HCT116 (cell line): ENCODE measurements at regions not wholly inside any gene's neighbourhood (a gene's known extent, or its start where the extent isn't known, plus 50 kb on each side); places are given as distances from the start of the nearest gene placed in this dataset.

Experiments used
- ATAC-seq: fragments of 200-7000 bp; cut with Tn5 transposase; 2 replicates; pipeline ENCODE4 v1.9.1; 2020; ENCODE audit warnings: mild to moderate bottlenecking, moderate library complexity
- BruUV-seq: library from RNA; stranded (reverse); fragments of 400-500 nt; replicated peaks from 2 replicates; lab custom pipeline; 2021; lab: Mats Ljungman, UMichigan
- CTCF ChIA-PET: fragments of 300-600 bp; sonication (Branson Sonifier 250); formaldehyde crosslinking; loops from one replicate; lab custom pipeline; 2021; ENCODE audit warnings: antibody characterized with exemption; lab: Charles Lee
- POLR2A ChIA-PET: fragments of 300-600, 350-600 bp; sonication (Branson Sonifier 250); formaldehyde crosslinking; loops from one replicate; lab custom pipeline; 2021; ENCODE audit warnings: antibody characterized with exemption; lab: Charles Lee
- RAD21 ChIA-PET, 2 experiments: fragments of 300-600 bp; sonication (Branson Sonifier 250); formaldehyde crosslinking; loops; one replicate each; lab custom pipeline; 2023; ENCODE audit warnings: low total read pairs in 2 of 2; ENCODE audit not compliant: uncharacterized antibody in 2 of 2, unreplicated experiment in 2 of 2, low non-redundant PET in 1 of 2; lab: Charles Lee
- DNase-seq: peaks from one replicate; pipeline ENCODE4 v3.0.0-alpha.2; 2010; ENCODE audit warnings: low read depth, low spot score
- H2AFZ ChIP-seq: fragments of 200-600 bp; shearing (Covaris generic), sonication (generic); 2 replicates; pipeline ENCODE4 v1.6.1; 2017; ENCODE audit warnings: low read depth, mixed run types, mixed read lengths, antibody characterized with exemption, low read length; ENCODE audit not compliant: poor library complexity, severe bottlenecking
- H3K27ac ChIP-seq: 2 replicates; pipeline ENCODE4 v1.5.1; 2012; ENCODE audit warnings: low read depth, low read length
- H3K27me3 ChIP-seq: fragments of 200-600 bp; sonication (generic); 2 replicates; pipeline ENCODE4 v1.6.1; 2016; ENCODE audit warnings: mixed run types, low read length, mixed read lengths; ENCODE audit not compliant: insufficient read depth
- H3K36me3 ChIP-seq, 2 experiments: fragments of 200-500 bp in 1 of 2; fragments of 200-600 bp in 1 of 2; sonication (Bioruptor generic) in 1 of 2; sonication (generic) in 1 of 2; 2 replicates each; pipeline versions ENCODE4 v1.5.1 to v1.6.1; 2014 to 2016; ENCODE audit warnings: low read length in 2 of 2, inconsistent platforms in 1 of 2, mixed read lengths in 1 of 2, mixed run types in 1 of 2; ENCODE audit not compliant: insufficient read depth in 2 of 2, control insufficient read depth in 1 of 2
- H3K4me1 ChIP-seq, 2 experiments: fragments of 200-600 bp in 1 of 2; sonication (generic) in 1 of 2; 2 replicates each; pipeline versions ENCODE4 v1.5.1 to v1.6.1; 2012 to 2017; ENCODE audit warnings: low read length in 2 of 2, inconsistent platforms in 1 of 2, mild to moderate bottlenecking in 1 of 2, mixed read lengths in 1 of 2, mixed run types in 1 of 2, moderate library complexity in 1 of 2; ENCODE audit not compliant: insufficient read depth in 2 of 2, control insufficient read depth in 1 of 2
- H3K4me2 ChIP-seq: fragments of 200-600 bp; sonication (generic); 2 replicates; pipeline ENCODE4 v1.6.1; 2017; ENCODE audit warnings: mixed run types, low read length, mixed read lengths
- H3K4me3 ChIP-seq, 2 experiments: fragments of 200-600 bp in 1 of 2; sonication (generic) in 1 of 2; replicated peaks in 1 of 2; 2 replicates each; pipeline ENCODE4 v1.5.1; 2011 to 2016; ENCODE audit warnings: low read length in 2 of 2, control low read depth in 1 of 2, low read depth in 1 of 2, mild to moderate bottlenecking in 1 of 2, mixed read lengths in 1 of 2, mixed run types in 1 of 2
- H3K79me2 ChIP-seq: fragments of 200-600 bp; sonication (generic); 2 replicates; pipeline ENCODE4 v1.6.1; 2017; ENCODE audit warnings: mild to moderate bottlenecking, mixed run types, low read length, moderate library complexity, mixed read lengths; ENCODE audit not compliant: insufficient read depth
- H3K9ac ChIP-seq: fragments of 200-600 bp; sonication (generic); 2 replicates; pipeline ENCODE4 v1.6.1; 2016; ENCODE audit warnings: low read length, mixed read lengths
- H3K9me2 ChIP-seq: fragments of 200-600 bp; sonication (generic), shearing (Covaris generic); 2 replicates; pipeline ENCODE4 v1.6.1; 2017; ENCODE audit warnings: mixed run types, mild to moderate bottlenecking, moderate library complexity; ENCODE audit not compliant: insufficient read depth
- H3K9me3 ChIP-seq, 2 experiments: fragments of 200-500 bp in 1 of 2; fragments of 200-600 bp in 1 of 2; sonication (Bioruptor generic) in 1 of 2; sonication (generic) in 1 of 2; 2 replicates each; pipeline ENCODE4 v1.6.1; 2014 to 2017; ENCODE audit warnings: low read length in 2 of 2, mixed read lengths in 2 of 2, inconsistent platforms in 1 of 2, low read depth in 1 of 2, mild to moderate bottlenecking in 1 of 2, mixed run types in 1 of 2, moderate library complexity in 1 of 2; ENCODE audit not compliant: control insufficient read depth in 1 of 2, insufficient read depth in 1 of 2
- H4K20me1 ChIP-seq: fragments of 200-600 bp; sonication (generic), shearing (Covaris generic); 2 replicates; pipeline ENCODE4 v1.6.1; 2017; ENCODE audit warnings: mixed run types, mild to moderate bottlenecking, moderate library complexity; ENCODE audit not compliant: insufficient read depth
- CBX3 ChIP-seq: IDR thresholded peaks from 2 replicates; pipeline ENCODE4 v1.6.1; 2012; ENCODE audit warnings: low read depth
- CEBPB ChIP-seq: IDR thresholded peaks from 2 replicates; pipeline ENCODE4 v1.6.1; 2012; ENCODE audit warnings: low read depth
- FOSL1 ChIP-seq: IDR thresholded peaks from 2 replicates; pipeline ENCODE4 v1.6.1; 2012; ENCODE audit warnings: low read depth
- MAX ChIP-seq: IDR thresholded peaks from 2 replicates; pipeline ENCODE4 v1.6.1; 2012
- POLR2A ChIP-seq: IDR thresholded peaks from 2 replicates; pipeline ENCODE4 v1.7.0; 2011; ENCODE audit warnings: borderline replicate concordance; ENCODE audit not compliant: insufficient read depth, insufficient read length; ENCODE audit errors: extremely low read depth
- YY1 ChIP-seq: IDR thresholded peaks from 2 replicates; pipeline ENCODE4 v1.6.1; 2011; ENCODE audit warnings: low read length, low read depth, moderate library complexity, mild to moderate bottlenecking; ENCODE audit not compliant: insufficient replicate concordance; ENCODE audit errors: extremely low read depth
- intact Hi-C: fragments of 100-400 bp; cut with micrococcal nuclease; formaldehyde crosslinking; loops from 2 replicates; pipeline ENCODE4 v1.10.0; 2022
- TF ChIP-seq, protein P1 (sequence below): IDR thresholded peaks from 2 replicates; pipeline ENCODE4 v1.6.1; 2012
- TF ChIP-seq, protein P2 (sequence below): IDR thresholded peaks from 2 replicates; pipeline ENCODE4 v1.6.1; 2012; ENCODE audit warnings: low read depth

- no peak for DNase-seq
- no peaks in the 10 kb centered on the region for H3K9me3 ChIP-seq
- H3K4me2 ChIP-seq = no peak overlapping the region
- H3K4me1 ChIP-seq = no peaks in the 10 kb centered on the region
- BruUV-seq = no TSS peak
- no peaks in the 10 kb centered on the region for H4K20me1 ChIP-seq
- TF ChIP-seq, protein P1, sequence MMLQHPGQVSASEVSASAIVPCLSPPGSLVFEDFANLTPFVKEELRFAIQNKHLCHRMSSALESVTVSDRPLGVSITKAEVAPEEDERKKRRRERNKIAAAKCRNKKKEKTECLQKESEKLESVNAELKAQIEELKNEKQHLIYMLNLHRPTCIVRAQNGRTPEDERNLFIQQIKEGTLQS = no peak
- TF ChIP-seq CBX3 = no peak
- TF ChIP-seq POLR2A = no peak
- TF ChIP-seq MAX = no peak
- no peak for TF ChIP-seq YY1
- no peak for TF ChIP-seq FOSL1
- TF ChIP-seq, protein P2, sequence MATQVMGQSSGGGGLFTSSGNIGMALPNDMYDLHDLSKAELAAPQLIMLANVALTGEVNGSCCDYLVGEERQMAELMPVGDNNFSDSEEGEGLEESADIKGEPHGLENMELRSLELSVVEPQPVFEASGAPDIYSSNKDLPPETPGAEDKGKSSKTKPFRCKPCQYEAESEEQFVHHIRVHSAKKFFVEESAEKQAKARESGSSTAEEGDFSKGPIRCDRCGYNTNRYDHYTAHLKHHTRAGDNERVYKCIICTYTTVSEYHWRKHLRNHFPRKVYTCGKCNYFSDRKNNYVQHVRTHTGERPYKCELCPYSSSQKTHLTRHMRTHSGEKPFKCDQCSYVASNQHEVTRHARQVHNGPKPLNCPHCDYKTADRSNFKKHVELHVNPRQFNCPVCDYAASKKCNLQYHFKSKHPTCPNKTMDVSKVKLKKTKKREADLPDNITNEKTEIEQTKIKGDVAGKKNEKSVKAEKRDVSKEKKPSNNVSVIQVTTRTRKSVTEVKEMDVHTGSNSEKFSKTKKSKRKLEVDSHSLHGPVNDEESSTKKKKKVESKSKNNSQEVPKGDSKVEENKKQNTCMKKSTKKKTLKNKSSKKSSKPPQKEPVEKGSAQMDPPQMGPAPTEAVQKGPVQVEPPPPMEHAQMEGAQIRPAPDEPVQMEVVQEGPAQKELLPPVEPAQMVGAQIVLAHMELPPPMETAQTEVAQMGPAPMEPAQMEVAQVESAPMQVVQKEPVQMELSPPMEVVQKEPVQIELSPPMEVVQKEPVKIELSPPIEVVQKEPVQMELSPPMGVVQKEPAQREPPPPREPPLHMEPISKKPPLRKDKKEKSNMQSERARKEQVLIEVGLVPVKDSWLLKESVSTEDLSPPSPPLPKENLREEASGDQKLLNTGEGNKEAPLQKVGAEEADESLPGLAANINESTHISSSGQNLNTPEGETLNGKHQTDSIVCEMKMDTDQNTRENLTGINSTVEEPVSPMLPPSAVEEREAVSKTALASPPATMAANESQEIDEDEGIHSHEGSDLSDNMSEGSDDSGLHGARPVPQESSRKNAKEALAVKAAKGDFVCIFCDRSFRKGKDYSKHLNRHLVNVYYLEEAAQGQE = no peak
- no peak for TF ChIP-seq CEBPB
- ChIA-PET RAD21 (no interaction called here), POLR2A (no interaction called here), CTCF (interaction anchor here (1.1 to 2.5 kb wide), 2 partner anchors 1372 to 1373 kb away, joined by 3 to 12 read pairs; no protein-coding TSS in a partner anchor)
- H2AFZ ChIP-seq = no peak overlapping the region
- no peaks in the 10 kb centered on the region for H3K79me2 ChIP-seq
- H3K4me3 ChIP-seq = no peak overlapping the region
- no peaks in the 10 kb centered on the region for H3K36me3 ChIP-seq
- no peaks in the 10 kb centered on the region for H3K9me2 ChIP-seq
- intact Hi-C loops = no loop called here
- ATAC-seq = no peak
- H3K27me3 ChIP-seq = 0 out of 2 replicates have a peak, but pooled peaks cover 6% of the 10 kb centered on the region
- H3K27ac ChIP-seq = no peak overlapping the region
- no peak overlapping the region for H3K9ac ChIP-seq
Observed at GRCh38 chr16:75798714-75799113, 72.4 kb upstream of the CPHXL start.
